ENCODE measurements at regions not wholly inside any gene's neighbourhood (a gene's known extent, or its start where the extent isn't known, plus 50 kb on each side); places are given as distances from the start of the nearest gene placed in this dataset.

DNA sequence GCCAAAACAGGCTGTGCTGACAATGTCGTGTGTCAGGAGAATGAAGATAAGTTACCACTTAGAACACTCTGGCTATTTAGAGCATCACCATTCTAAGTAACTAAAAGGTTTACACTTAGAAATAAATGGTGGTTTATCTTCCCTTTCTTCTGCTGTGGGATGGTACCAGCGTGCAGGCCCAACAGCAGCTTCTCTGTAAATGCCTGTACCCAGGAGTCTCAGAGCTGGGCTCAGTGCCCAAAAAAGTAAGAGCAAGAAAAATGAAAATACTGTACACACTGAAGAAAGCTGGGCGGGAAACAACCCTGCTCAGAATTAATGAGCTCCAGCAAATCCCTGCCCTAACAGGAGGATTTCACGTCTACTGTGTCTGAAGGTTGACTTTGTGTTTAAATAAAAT lies 206.5 kb downstream of the MFSD1 start:
- H3K36me3 ChIP-seq, result no peaks in the 10 kb centered on the region
- TF ChIP-seq, protein P1, sequence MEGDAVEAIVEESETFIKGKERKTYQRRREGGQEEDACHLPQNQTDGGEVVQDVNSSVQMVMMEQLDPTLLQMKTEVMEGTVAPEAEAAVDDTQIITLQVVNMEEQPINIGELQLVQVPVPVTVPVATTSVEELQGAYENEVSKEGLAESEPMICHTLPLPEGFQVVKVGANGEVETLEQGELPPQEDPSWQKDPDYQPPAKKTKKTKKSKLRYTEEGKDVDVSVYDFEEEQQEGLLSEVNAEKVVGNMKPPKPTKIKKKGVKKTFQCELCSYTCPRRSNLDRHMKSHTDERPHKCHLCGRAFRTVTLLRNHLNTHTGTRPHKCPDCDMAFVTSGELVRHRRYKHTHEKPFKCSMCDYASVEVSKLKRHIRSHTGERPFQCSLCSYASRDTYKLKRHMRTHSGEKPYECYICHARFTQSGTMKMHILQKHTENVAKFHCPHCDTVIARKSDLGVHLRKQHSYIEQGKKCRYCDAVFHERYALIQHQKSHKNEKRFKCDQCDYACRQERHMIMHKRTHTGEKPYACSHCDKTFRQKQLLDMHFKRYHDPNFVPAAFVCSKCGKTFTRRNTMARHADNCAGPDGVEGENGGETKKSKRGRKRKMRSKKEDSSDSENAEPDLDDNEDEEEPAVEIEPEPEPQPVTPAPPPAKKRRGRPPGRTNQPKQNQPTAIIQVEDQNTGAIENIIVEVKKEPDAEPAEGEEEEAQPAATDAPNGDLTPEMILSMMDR (IDR thresholded peaks at IDR 0.05), result no peak
- TF ChIP-seq POLR2AphosphoS5 (IDR thresholded peaks at IDR 0.05) (no peak), POLR2A (IDR thresholded peaks at IDR 0.05) (no peak), EP300 (IDR thresholded peaks at IDR 0.05) (no peak)
- H3K27me3 ChIP-seq, result no peaks in the 10 kb centered on the region
- H3K27ac ChIP-seq, result no peak overlapping the region
- DNase-seq (no peak), ATAC-seq (ENCODE audit: low FRiP score in 2 of 2) (no peak)
- H3K9me3 ChIP-seq, result no peaks in the 10 kb centered on the region
- no peaks in the 10 kb centered on the region for H3K4me1 ChIP-seq
- whole genome bisulfite sequencing, 2 donors, result 42 to 43% methylated on average over 4 of the region's 4 CpGs
- H3K4me3 ChIP-seq, result no peak overlapping the region

DNA sequence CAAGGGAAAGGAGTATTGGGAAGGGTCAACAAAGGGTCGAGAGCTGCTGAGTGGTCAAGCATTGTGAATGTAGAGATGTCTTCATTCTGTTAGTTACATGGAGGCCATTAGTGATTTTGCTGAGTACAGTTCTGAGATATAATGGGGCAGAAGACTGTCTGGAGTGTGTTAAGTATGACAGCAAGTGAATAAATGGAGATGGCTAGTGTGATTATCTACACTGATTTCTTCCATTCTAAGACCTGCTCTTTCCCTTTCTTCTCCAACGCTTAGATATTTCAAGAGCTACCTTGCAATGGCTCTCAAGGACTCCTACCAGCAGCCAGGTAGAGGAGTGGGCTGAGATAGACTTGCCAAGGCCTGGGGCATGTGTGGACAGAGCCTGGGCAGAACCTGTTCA lies 216.5 kb downstream of the MFSD1 start:
- ATAC-seq (ENCODE audit: low FRiP score in 2 of 2) (no peak), DNase-seq (no peak)
- peaks cover 0 to 11% (median 9%) of the 10 kb centered on the region in 4 donors for H3K9me3 ChIP-seq
- no peaks in the 10 kb centered on the region for H3K4me1 ChIP-seq
- no peaks in the 10 kb centered on the region for H3K27me3 ChIP-seq
- TF ChIP-seq EP300 (IDR thresholded peaks at IDR 0.05) (no peak), POLR2A (IDR thresholded peaks at IDR 0.05) (no peak), POLR2AphosphoS5 (IDR thresholded peaks at IDR 0.05) (no peak)
- TF ChIP-seq, protein P1 (IDR thresholded peaks at IDR 0.05), result no peak
- WGBS, 2 donors, result 69 to 83% methylated on average over 2 of the region's 2 CpGs
- no peak overlapping the region for H3K4me3 ChIP-seq
- H3K36me3 ChIP-seq, result no peaks in the 10 kb centered on the region
- no peak overlapping the region for H3K27ac ChIP-seq

DNA sequence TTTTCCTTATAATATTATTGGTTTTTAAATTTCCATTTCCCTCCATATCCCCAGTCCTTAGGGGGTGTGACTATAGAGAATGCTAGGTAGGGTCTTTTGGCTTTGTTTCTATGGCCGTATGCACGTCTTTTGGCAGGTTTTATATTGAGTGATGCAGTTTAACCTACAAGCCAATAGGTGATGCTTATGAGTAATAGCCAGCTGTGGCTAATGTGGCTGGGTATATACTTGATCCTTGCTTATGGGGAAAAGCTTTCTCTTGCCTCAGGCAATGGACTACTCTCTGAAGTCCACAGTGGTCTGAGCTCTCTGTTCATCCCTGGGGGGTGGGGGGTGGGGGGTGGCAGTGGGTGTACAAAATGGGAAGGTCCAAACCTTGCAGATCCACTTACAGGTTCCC lies 223.9 kb downstream of the MFSD1 start:
- Histone ChIP-seq H3K4me1 (no peaks in the 10 kb centered on the region), H3K9me3 (peaks cover 0 to 15% (median 9%) of the 10 kb centered on the region in 4 donors), H3K4me3 (no peak overlapping the region), H3K36me3 (no peaks in the 10 kb centered on the region), H3K27ac (no peak overlapping the region), H3K27me3 (no peaks in the 10 kb centered on the region)
- TF ChIP-seq POLR2A (IDR thresholded peaks at IDR 0.05), result no peak
- ATAC-seq (ENCODE audit: low FRiP score in 2 of 2) (no peak), DNase-seq (no peak)
- 18 to 40% methylated on average over 2 of the region's 2 CpGs for WGBS, 2 donors

DNA sequence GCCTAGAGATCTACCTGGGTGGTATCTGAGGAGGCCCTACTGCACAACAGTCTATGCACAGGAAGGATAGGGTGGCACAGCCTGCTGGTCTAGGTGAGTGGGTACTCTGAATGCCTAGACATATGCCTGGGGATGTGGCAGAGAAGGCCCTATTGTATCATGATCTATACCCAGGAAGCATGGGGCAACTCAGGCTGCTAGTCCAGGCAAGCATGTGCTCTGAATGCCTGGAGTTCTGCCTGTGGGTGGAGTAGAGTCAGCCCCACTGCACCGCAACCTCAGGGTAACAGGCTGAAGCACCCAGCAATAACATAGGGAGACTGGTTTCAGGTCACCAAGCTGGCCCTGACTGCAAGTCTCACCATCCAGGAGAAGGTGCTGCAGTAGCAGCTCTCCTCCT lies 224.7 kb downstream of the MFSD1 start:
- 100% methylated on average over 1 of the region's 1 CpG; no CpG with 5 or more reads in 1 of the 2 donors for WGBS, 2 donors
- Histone ChIP-seq H3K9me3 (peaks cover 0 to 15% (median 9%) of the 10 kb centered on the region in 4 donors), H3K4me1 (no peaks in the 10 kb centered on the region), H3K4me3 (no peak overlapping the region), H3K36me3 (no peaks in the 10 kb centered on the region), H3K27me3 (no peaks in the 10 kb centered on the region), H3K27ac (no peak overlapping the region)
- DNase-seq (no peak), ATAC-seq (ENCODE audit: low FRiP score in 2 of 2) (no peak)
- TF ChIP-seq, protein P1 (IDR thresholded peaks at IDR 0.05), result no peak
- TF ChIP-seq EP300 (IDR thresholded peaks at IDR 0.05) (no peak), POLR2AphosphoS5 (IDR thresholded peaks at IDR 0.05) (no peak), POLR2A (IDR thresholded peaks at IDR 0.05) (no peak)

DNA sequence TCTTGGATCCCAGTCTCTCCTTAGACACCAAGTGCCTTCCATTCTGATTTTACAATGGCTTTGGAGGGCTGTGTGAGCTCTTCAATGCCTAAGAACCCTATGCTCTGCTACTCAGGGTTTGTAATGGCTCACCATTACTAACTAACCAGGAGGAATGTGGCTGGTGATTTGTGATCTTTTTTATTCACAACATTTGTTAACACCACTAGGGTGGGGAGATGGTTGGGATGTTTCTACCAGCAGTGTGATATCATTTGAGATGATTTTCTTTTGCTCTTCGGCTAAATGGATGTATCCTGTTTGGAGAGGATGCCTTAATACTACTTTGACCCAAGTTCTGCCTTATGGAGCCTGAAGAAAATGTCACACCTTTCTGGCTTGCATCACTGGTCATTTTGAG lies 226.9 kb downstream of the MFSD1 start:
- WGBS, 2 donors, result 81 to 94% methylated on average over 1 of the region's 1 CpG

More for the DNA sequence above, 226.9 kb downstream of the MFSD1 start:
- no peaks in the 10 kb centered on the region for H3K9me3 ChIP-seq
- TF ChIP-seq EP300 (IDR thresholded peaks at IDR 0.05) (no peak), POLR2AphosphoS5 (IDR thresholded peaks at IDR 0.05) (no peak)
- TF ChIP-seq, protein P1 (IDR thresholded peaks at IDR 0.05), result no peak
- DNase-seq (no peak), ATAC-seq (ENCODE audit: low FRiP score in 2 of 2) (no peak)
- no peaks in the 10 kb centered on the region for H3K36me3 ChIP-seq
- H3K4me1 ChIP-seq, result no peaks in the 10 kb centered on the region
- no peaks in the 10 kb centered on the region for H3K27me3 ChIP-seq
- H3K4me3 ChIP-seq, result no peak overlapping the region
- no peak overlapping the region for H3K27ac ChIP-seq
